Mammary epithelial cell (primary cell): ENCODE measurements at regions not wholly inside any gene's neighbourhood (a gene's known extent, or its start where the extent isn't known, plus 50 kb on each side); places are given as distances from the start of the nearest gene placed in this dataset.

ENCODE experiments used
- EZH2 ChIP-seq: IDR thresholded peaks from 2 replicates; pipeline ENCODE4 v1.6.1; 2012; ENCODE audit warnings: low read length, inconsistent platforms, borderline replicate concordance
- TF ChIP-seq, protein P1 (sequence below), 2 donors: IDR thresholded peaks in 1 of 2; conservative IDR thresholded peaks in 1 of 2; 2 replicates each; pipeline ENCODE4 v1.5.1; 2011 to 2012; ENCODE audit warnings: inconsistent platforms in 2 of 2, low read length in 2 of 2, mild to moderate bottlenecking in 2 of 2, control low read depth in 1 of 2, low read depth in 1 of 2; ENCODE audit not compliant: insufficient read depth in 1 of 2; ENCODE audit errors: extremely low read depth in 1 of 2

DNA sequence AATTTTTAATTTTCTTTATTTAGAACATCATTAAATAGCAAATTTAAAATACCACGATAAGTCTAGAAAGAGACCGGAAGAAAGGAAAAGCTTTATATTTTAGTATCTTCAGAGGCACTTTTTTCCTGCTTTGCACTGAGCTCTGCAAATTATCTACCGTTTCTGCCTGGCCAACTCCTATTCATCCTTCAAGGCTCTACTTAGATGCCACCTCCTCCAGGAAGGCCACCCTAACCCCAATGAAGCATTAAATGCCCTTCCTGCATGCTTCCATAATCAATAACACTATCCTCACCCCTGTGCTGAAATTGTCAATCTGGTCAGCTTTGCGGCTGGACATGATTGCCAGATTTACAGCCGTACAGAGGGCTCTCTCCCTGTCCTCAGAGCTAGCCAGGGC is 141.8 kb upstream of the CHST15 start:
- TF ChIP-seq, protein P1, sequence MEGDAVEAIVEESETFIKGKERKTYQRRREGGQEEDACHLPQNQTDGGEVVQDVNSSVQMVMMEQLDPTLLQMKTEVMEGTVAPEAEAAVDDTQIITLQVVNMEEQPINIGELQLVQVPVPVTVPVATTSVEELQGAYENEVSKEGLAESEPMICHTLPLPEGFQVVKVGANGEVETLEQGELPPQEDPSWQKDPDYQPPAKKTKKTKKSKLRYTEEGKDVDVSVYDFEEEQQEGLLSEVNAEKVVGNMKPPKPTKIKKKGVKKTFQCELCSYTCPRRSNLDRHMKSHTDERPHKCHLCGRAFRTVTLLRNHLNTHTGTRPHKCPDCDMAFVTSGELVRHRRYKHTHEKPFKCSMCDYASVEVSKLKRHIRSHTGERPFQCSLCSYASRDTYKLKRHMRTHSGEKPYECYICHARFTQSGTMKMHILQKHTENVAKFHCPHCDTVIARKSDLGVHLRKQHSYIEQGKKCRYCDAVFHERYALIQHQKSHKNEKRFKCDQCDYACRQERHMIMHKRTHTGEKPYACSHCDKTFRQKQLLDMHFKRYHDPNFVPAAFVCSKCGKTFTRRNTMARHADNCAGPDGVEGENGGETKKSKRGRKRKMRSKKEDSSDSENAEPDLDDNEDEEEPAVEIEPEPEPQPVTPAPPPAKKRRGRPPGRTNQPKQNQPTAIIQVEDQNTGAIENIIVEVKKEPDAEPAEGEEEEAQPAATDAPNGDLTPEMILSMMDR (conservative IDR thresholded peaks at IDR 0.05 in 1 of 2, IDR thresholded peaks at IDR 0.05 in 1 of 2; ENCODE audit: extremely low read depth in 1 of 2, insufficient read depth in 1 of 2, low read depth in 1 of 2, low read length in 2 of 2): no peak
- TF ChIP-seq EZH2: no peak
